ENCODE measurements at regions not wholly inside any gene's neighbourhood (a gene's known extent, or its start where the extent isn't known, plus 50 kb on each side); places are given as distances from the start of the nearest gene placed in this dataset.

DNA sequence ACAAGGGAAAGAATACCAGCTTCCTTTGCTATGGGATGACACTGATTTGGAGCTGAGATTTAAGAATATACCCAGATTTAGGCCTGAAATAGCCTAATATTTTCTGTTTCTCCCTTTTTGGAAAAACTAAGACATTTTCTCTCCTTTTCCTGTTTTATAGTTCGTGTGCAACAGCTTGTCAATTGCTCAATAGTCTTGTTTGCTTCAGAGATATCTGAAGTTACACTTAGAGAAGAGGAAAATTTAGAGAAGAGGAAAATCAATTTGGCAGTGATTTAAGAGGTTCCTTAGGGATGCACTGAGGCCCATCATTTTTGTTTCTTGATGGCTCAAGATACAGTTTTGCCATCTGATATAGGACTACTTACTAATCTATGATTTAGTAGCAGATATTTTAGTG, 398.6 kb downstream of the RFPL4B start:
- Histone ChIP-seq H3K4me3 (no peak overlapping the region), H3K27me3 (no peaks in the 10 kb centered on the region), H3K4me1 (no peaks in the 10 kb centered on the region), H3K27ac (replicated peaks in 1 of 4) (no peak overlapping the region), H3K9me3 (no peaks in the 10 kb centered on the region), H3K36me3 (no peaks in the 10 kb centered on the region)
- 43% methylated on average over 1 of the region's 1 CpG for WGBS
- no peak for DNase-seq (ENCODE audit: extremely low spot score)
- no peak for TF ChIP-seq POLR2A (IDR thresholded peaks at IDR 0.05; ENCODE audit: low read depth)
- TF ChIP-seq POLR2AphosphoS5 (IDR thresholded peaks at IDR 0.05) = no peak
- TF ChIP-seq, protein P1, sequence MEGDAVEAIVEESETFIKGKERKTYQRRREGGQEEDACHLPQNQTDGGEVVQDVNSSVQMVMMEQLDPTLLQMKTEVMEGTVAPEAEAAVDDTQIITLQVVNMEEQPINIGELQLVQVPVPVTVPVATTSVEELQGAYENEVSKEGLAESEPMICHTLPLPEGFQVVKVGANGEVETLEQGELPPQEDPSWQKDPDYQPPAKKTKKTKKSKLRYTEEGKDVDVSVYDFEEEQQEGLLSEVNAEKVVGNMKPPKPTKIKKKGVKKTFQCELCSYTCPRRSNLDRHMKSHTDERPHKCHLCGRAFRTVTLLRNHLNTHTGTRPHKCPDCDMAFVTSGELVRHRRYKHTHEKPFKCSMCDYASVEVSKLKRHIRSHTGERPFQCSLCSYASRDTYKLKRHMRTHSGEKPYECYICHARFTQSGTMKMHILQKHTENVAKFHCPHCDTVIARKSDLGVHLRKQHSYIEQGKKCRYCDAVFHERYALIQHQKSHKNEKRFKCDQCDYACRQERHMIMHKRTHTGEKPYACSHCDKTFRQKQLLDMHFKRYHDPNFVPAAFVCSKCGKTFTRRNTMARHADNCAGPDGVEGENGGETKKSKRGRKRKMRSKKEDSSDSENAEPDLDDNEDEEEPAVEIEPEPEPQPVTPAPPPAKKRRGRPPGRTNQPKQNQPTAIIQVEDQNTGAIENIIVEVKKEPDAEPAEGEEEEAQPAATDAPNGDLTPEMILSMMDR (IDR thresholded peaks at IDR 0.05) = no peak
- TF ChIP-seq EP300 (IDR thresholded peaks at IDR 0.05) = no peak
- intact Hi-C loops (cut with DNase I) = no loop called here

- no peaks in the 10 kb centered on the region for H3K27me3 ChIP-seq
- H3K9me3 ChIP-seq = no peaks in the 10 kb centered on the region
- DNase-seq (ENCODE audit: extremely low spot score) = no peak
- H3K4me3 ChIP-seq = no peak overlapping the region
- no peaks in the 10 kb centered on the region for H3K36me3 ChIP-seq
- H3K27ac ChIP-seq (replicated peaks in 1 of 4) = no peak overlapping the region
- H3K4me1 ChIP-seq = no peaks in the 10 kb centered on the region
- 98% methylated on average over 5 of the region's 5 CpGs for WGBS
- TF ChIP-seq, protein P1 (IDR thresholded peaks at IDR 0.05) = no peak
- TF ChIP-seq POLR2AphosphoS5 (IDR thresholded peaks at IDR 0.05) (no peak), POLR2A (IDR thresholded peaks at IDR 0.05; ENCODE audit: low read depth) (no peak), EP300 (IDR thresholded peaks at IDR 0.05) (no peak)
- intact Hi-C loops (cut with DNase I) = no loop called here
Observed at GRCh38 chr6:112749673-112750072, 402.5 kb downstream of the RFPL4B start.

DNA sequence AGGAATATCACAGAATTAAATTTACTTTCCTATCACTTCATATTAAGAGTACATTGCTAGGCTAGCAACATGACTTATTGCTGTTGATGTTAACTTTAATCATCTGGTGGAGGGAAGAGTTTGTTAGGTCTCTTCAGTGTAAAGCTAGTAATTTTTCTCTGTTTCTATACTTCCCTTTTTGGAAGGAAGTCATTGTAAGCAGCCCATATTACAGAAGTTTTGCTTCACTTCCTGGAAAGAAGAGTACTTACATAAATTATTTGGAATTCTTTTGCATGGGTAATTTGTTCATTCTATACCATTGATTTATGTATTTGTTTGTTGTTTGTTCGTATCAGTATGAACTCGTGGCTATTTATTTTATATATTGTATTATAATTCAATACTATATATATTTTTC, 405.2 kb downstream of the RFPL4B start:
- H3K36me3 ChIP-seq = no peaks in the 10 kb centered on the region
- TF ChIP-seq POLR2A (IDR thresholded peaks at IDR 0.05; ENCODE audit: low read depth) (no peak), EP300 (IDR thresholded peaks at IDR 0.05) (no peak), POLR2AphosphoS5 (IDR thresholded peaks at IDR 0.05) (no peak)
- TF ChIP-seq, protein P1 (IDR thresholded peaks at IDR 0.05) = no peak
- H3K4me1 ChIP-seq = no peaks in the 10 kb centered on the region
- no peak overlapping the region for H3K4me3 ChIP-seq
- no peak for DNase-seq (ENCODE audit: extremely low spot score)
- H3K27me3 ChIP-seq = no peaks in the 10 kb centered on the region
- intact Hi-C loops (cut with DNase I) = no loop called here
- WGBS = 87% methylated on average over 2 of the region's 2 CpGs
- H3K27ac ChIP-seq (replicated peaks in 1 of 4) = no peak overlapping the region
- peaks cover 0 to 3% (median 0%) of the 10 kb centered on the region in 4 donors for H3K9me3 ChIP-seq

- Histone ChIP-seq H3K4me1 (no peaks in the 10 kb centered on the region), H3K36me3 (no peaks in the 10 kb centered on the region), H3K27ac (replicated peaks in 1 of 4) (no peak overlapping the region), H3K4me3 (no peak overlapping the region), H3K27me3 (no peaks in the 10 kb centered on the region), H3K9me3 (peaks cover 0 to 3% (median 0%) of the 10 kb centered on the region in 4 donors)
- TF ChIP-seq, protein P1 (IDR thresholded peaks at IDR 0.05) = no peak
- TF ChIP-seq POLR2A (IDR thresholded peaks at IDR 0.05; ENCODE audit: low read depth) = no peak
- no peak for TF ChIP-seq EP300 (IDR thresholded peaks at IDR 0.05)
- no peak for TF ChIP-seq POLR2AphosphoS5 (IDR thresholded peaks at IDR 0.05)
- intact Hi-C loops (cut with DNase I) = no loop called here
- no peak for DNase-seq (ENCODE audit: extremely low spot score)
Observed at GRCh38 chr6:112752791-112753190, 405.7 kb downstream of the RFPL4B start.

- intact Hi-C loops (cut with DNase I) = no loop called here
- Histone ChIP-seq H3K36me3 (no peaks in the 10 kb centered on the region), H3K9me3 (peaks cover 0 to 3% (median 0%) of the 10 kb centered on the region in 4 donors), H3K4me3 (no peak overlapping the region), H3K27ac (replicated peaks in 1 of 4) (no peak overlapping the region), H3K27me3 (no peaks in the 10 kb centered on the region), H3K4me1 (no peaks in the 10 kb centered on the region)
- TF ChIP-seq EP300 (IDR thresholded peaks at IDR 0.05) (no peak), POLR2A (IDR thresholded peaks at IDR 0.05; ENCODE audit: low read depth) (no peak)
- DNase-seq (ENCODE audit: extremely low spot score) = no peak
Observed at GRCh38 chr6:112760831-112761230, 413.7 kb downstream of the RFPL4B start.
